K562 (cell line): ENCODE measurements at regions not wholly inside any gene's neighbourhood (a gene's known extent, or its start where the extent isn't known, plus 50 kb on each side); places are given as distances from the start of the nearest gene placed in this dataset.

Experiments
- ATAC-seq: fragments of 200-7000 bp; cut with Tn5 transposase; 3 replicates; pipeline ENCODE4 v1.9.1; 2020; ENCODE audit warnings: moderate library complexity
- BruUV-seq: library from RNA; stranded (reverse); fragments of 400-500 nt; replicated peaks from 2 replicates; lab custom pipeline; 2021; lab: Mats Ljungman, UMichigan
- CTCF ChIA-PET: fragments of 300-600 bp; formaldehyde crosslinking; extraction: SDS; loops from one replicate; lab custom pipeline; 2021; ENCODE audit warnings: low intra/inter-chr PET ratio; lab: Yijun Ruan, JAX
- POLR2A ChIA-PET: fragments of 300-600, 350-650 bp; sonication (Branson Sonifier 250); formaldehyde crosslinking; extraction: SDS; loops from one replicate; lab custom pipeline; 2021; ENCODE audit warnings: antibody characterized with exemption, inconsistent platforms; lab: Yijun Ruan, JAX
- DNase-seq, 4 experiments: peaks; one replicate each; pipeline versions ENCODE4 v3.0.0 to v3.0.0-alpha.2; 2011 to 2018; ENCODE audit warnings: low spot score in 3 of 4, mixed read lengths in 3 of 4; ENCODE audit errors: extremely low read depth in 1 of 4
- FAIRE-seq: peaks from 2 replicates; lab custom pipeline; 2011; peaks lifted over from hg19 to GRCh38; lab: Jason Lieb, UNC
- H2AFZ ChIP-seq: 2 replicates; pipeline ENCODE4 v1.6.0; 2011; ENCODE audit warnings: low read depth, low read length, control low read depth, inconsistent platforms
- H3K27ac ChIP-seq: fragments of 200-600 bp; 3 replicates; pipeline ENCODE4 v1.8.0; 2011; ENCODE audit warnings: low read depth, mild to moderate bottlenecking, control low read depth, inconsistent platforms, low read length, moderate library complexity, mixed read lengths; ENCODE audit errors: extremely low read depth
- H3K27me3 ChIP-seq, 2 experiments: fragments of 300-600 bp in 1 of 2; 2 replicates in 1 of 2; 3 replicates in 1 of 2; pipeline versions ENCODE4 v1.6.0 to v1.8.0; 2011; ENCODE audit warnings: inconsistent platforms in 2 of 2, low read length in 2 of 2, mild to moderate bottlenecking in 1 of 2, mixed read lengths in 1 of 2, moderate library complexity in 1 of 2; ENCODE audit not compliant: control insufficient read depth in 2 of 2, insufficient read depth in 2 of 2
- H3K36me3 ChIP-seq: fragments of 300-600 bp; 3 replicates; pipeline ENCODE4 v1.8.0; 2011; ENCODE audit warnings: mild to moderate bottlenecking, low read length, inconsistent platforms; ENCODE audit not compliant: control insufficient read depth, insufficient read depth
- H3K4me1 ChIP-seq, 2 experiments: fragments of 200-600 bp in 1 of 2; replicated peaks in 1 of 2; 2 replicates in 1 of 2; 3 replicates in 1 of 2; pipeline versions ENCODE4 v1.5.1 to v1.8.0; 2011; ENCODE audit warnings: inconsistent platforms in 2 of 2, low read length in 2 of 2, mild to moderate bottlenecking in 1 of 2, mixed read lengths in 1 of 2, moderate library complexity in 1 of 2; ENCODE audit not compliant: control insufficient read depth in 2 of 2, insufficient read depth in 2 of 2
- H3K4me2 ChIP-seq: 2 replicates; pipeline ENCODE4 v1.6.1; 2011; ENCODE audit warnings: low read length, control low read depth, inconsistent platforms, mixed read lengths; ENCODE audit not compliant: insufficient read depth
- H3K4me3 ChIP-seq: fragments of 200-600 bp; sonication (generic), shearing (Covaris generic); 2 replicates; pipeline ENCODE4 v1.5.1; 2016; ENCODE audit warnings: control low read depth, inconsistent platforms
- H3K79me2 ChIP-seq: fragments of 200-600 bp; 3 replicates; pipeline ENCODE4 v1.8.0; 2011; ENCODE audit warnings: low read length, inconsistent platforms; ENCODE audit not compliant: control insufficient read depth, insufficient read depth
- H3K9ac ChIP-seq, 2 experiments: 2 replicates each; pipeline versions ENCODE4 v1.6.0 to v1.6.1; 2011; ENCODE audit warnings: low read depth in 2 of 2, low read length in 2 of 2, control low read depth in 1 of 2, inconsistent platforms in 1 of 2, mild to moderate bottlenecking in 1 of 2, mixed read lengths in 1 of 2; ENCODE audit not compliant: insufficient read depth in 1 of 2
- H3K9me1 ChIP-seq: one replicate; pipeline ENCODE4 v1.6.0; 2011; ENCODE audit warnings: inconsistent platforms, mild to moderate bottlenecking, low read length, moderate library complexity; ENCODE audit not compliant: control insufficient read depth, insufficient read depth
- H3K9me3 ChIP-seq: replicated peaks from 2 replicates; pipeline ENCODE4 v1.5.1; 2011; ENCODE audit warnings: low read depth, low read length, inconsistent platforms; ENCODE audit not compliant: control insufficient read depth, insufficient read depth
- H4K20me1 ChIP-seq: replicated peaks from 2 replicates; pipeline ENCODE4 v1.6.1; 2011; ENCODE audit warnings: low read length, inconsistent platforms, mixed read lengths; ENCODE audit not compliant: control insufficient read depth, insufficient read depth
- BRF2 ChIP-seq: IDR thresholded peaks from 3 replicates; pipeline ENCODE4 v1.6.1; 2011; ENCODE audit warnings: borderline replicate concordance, mild to moderate bottlenecking; ENCODE audit not compliant: insufficient read length, insufficient read depth
- ELK3 ChIP-seq: fragments of 450-650 bp; formaldehyde crosslinking; IDR thresholded peaks from 2 replicates; pipeline ENCODE4 v1.4.0; 2020; ENCODE audit warnings: mild to moderate bottlenecking
- EP400 ChIP-seq: fragments of 450-650 bp; IDR thresholded peaks from 2 replicates; pipeline ENCODE4 v1.6.1; 2017; ENCODE audit warnings: antibody characterized with exemption, mild to moderate bottlenecking, moderate library complexity
- HMG20B ChIP-seq: fragments of 250-450 bp; sonication (Bioruptor Pico); IDR thresholded peaks from 2 replicates; pipeline ENCODE4 v1.5.0; 2021; ENCODE audit warnings: mild to moderate bottlenecking
- MECOM ChIP-seq: fragments of 250-450 bp; sonication (Bioruptor Pico); IDR thresholded peaks from 2 replicates; pipeline ENCODE4 v1.8.0; 2022; ENCODE audit warnings: inconsistent platforms
- MEIS2 ChIP-seq: fragments of 450-650 bp; IDR thresholded peaks from 2 replicates; pipeline ENCODE4 v1.6.1; 2014; ENCODE audit warnings: mild to moderate bottlenecking; ENCODE audit not compliant: partially characterized antibody
- NFIX ChIP-seq: fragments of 250-450 bp; sonication (Bioruptor Pico); IDR thresholded peaks from 2 replicates; pipeline ENCODE4 v1.4.0; 2020; ENCODE audit warnings: low read depth, mild to moderate bottlenecking, moderate library complexity
- POU5F1 ChIP-seq: fragments of 150-350 bp; IDR thresholded peaks from 2 replicates; pipeline ENCODE4 v1.6.1; 2014; ENCODE audit warnings: borderline replicate concordance, low read length, low read depth, mild to moderate bottlenecking; ENCODE audit not compliant: partially characterized antibody
- SIN3B ChIP-seq: fragments of 450-650 bp; IDR thresholded peaks from 2 replicates; pipeline ENCODE4 v1.6.1; 2017; ENCODE audit warnings: low read depth, mild to moderate bottlenecking, moderate library complexity
- TEAD2 ChIP-seq: fragments of 450-650 bp; IDR thresholded peaks from 2 replicates; pipeline ENCODE4 v1.6.1; 2016; ENCODE audit warnings: missing genetic modification characterization, control low read depth, missing compliant biosample characterization
- ZNF133 ChIP-seq: fragments of 250-450 bp; sonication (Bioruptor Pico); IDR thresholded peaks from 2 replicates; pipeline ENCODE4 v1.4.0; 2020; ENCODE audit warnings: mild to moderate bottlenecking
- ZNF146 ChIP-seq: IDR thresholded peaks from one replicate; pipeline ENCODE4 v1.6.1; 2018; ENCODE audit warnings: missing compliant biosample characterization; ENCODE audit not compliant: unreplicated experiment
- ZNF398 ChIP-seq: fragments of 250-450 bp; sonication (Bioruptor Pico); IDR thresholded peaks from 2 replicates; pipeline ENCODE4 v1.8.0; 2021; ENCODE audit warnings: moderate library complexity, mild to moderate bottlenecking, inconsistent platforms
- ZNF431 ChIP-seq: sonication (generic); formaldehyde crosslinking; IDR thresholded peaks from 2 replicates; pipeline ENCODE4 v1.8.0; 2022; ENCODE audit warnings: mild to moderate bottlenecking, missing genetic modification reagents
- ZNF518B ChIP-seq: fragments of 250-450 bp; sonication (Bioruptor Pico); IDR thresholded peaks from 2 replicates; pipeline ENCODE4 v1.5.0; 2021; ENCODE audit warnings: mild to moderate bottlenecking, moderate library complexity
- WGBS: fragments of 100-300 bp; shearing (Covaris generic); methylation state at CpG from one replicate; pipeline ENCODE4 v1.1.6; 2016; ENCODE audit warnings: low coverage, mixed read lengths; ENCODE audit not compliant: insufficient coverage; ENCODE audit errors: missing lambda C conversion rate; 5-methylcytosine and 5-hydroxymethylcytosine counted together
- in situ Hi-C: fragments of 300-500 bp; cut with MboI; formaldehyde crosslinking; loops from 4 replicates; pipeline ENCODE4 v1.15.0; 2018; ENCODE audit warnings: inconsistent platforms, mixed read lengths
- intact Hi-C: fragments of 100-400 bp; cut with micrococcal nuclease; formaldehyde crosslinking; loops from 2 replicates; pipeline ENCODE4 v1.14.2; 2022

GRCh38 chr11:123357353-123357989 lies 72.6 kb upstream of the GRAMD1B start:
- no peaks in the 10 kb centered on the region for H3K9me3 ChIP-seq
- BruUV-seq: no TSS peak
- ATAC-seq: no peak
- H2AFZ ChIP-seq: no peak overlapping the region
- in situ Hi-C loops: no loop called here
- no peak for FAIRE-seq
- TF ChIP-seq ZNF518B (no peak), ZNF133 (no peak), ZNF146 (CRISPR knock-in tag) (no peak), TEAD2 (no peak), ZNF398 (CRISPR knock-in tag) (no peak), EP400 (no peak), ZNF431 (CRISPR knock-in tag) (no peak), MEIS2 (no peak), MECOM (CRISPR knock-in tag) (no peak), POU5F1 (no peak), BRF2 (no peak), NFIX (no peak), SIN3B (no peak), ELK3 (CRISPR knock-in tag) (no peak), HMG20B (no peak)
- no peaks in the 10 kb centered on the region for H3K36me3 ChIP-seq
- 0 out of 2 replicates have a peak, but pooled peaks cover 6% of the 10 kb centered on the region for H4K20me1 ChIP-seq
- intact Hi-C loops: no loop called here
- no peak overlapping the region for H3K27ac ChIP-seq
- ChIA-PET CTCF (no interaction called here), POLR2A (interaction anchor here (0.6 kb wide), 2 partner anchors 23 to 688 kb away, joined by 3 read pairs; no protein-coding TSS in a partner anchor)
- no peaks in the 10 kb centered on the region for H3K9me1 ChIP-seq
- no peaks in the 10 kb centered on the region for H3K79me2 ChIP-seq
- peaks cover 4 to 31% of the 10 kb centered on the region in 2 experiments; a peak in 3 of 5 replicates for H3K27me3 ChIP-seq
- H3K9ac ChIP-seq: no peak overlapping the region
- 0% methylated on average over 9 of the region's 9 CpGs for whole genome bisulfite sequencing
- H3K4me3 ChIP-seq: no peak overlapping the region
- no peak overlapping the region for H3K4me2 ChIP-seq
- H3K4me1 ChIP-seq: no peaks in the 10 kb centered on the region; a peak in 1 of 5 replicates
- no peak for DNase-seq
